Liver (tissue), 3 donors: ENCODE measurements at regions not wholly inside any gene's neighbourhood (a gene's known extent, or its start where the extent isn't known, plus 50 kb on each side); places are given as distances from the start of the nearest gene placed in this dataset.

Experiments used
- ATF3 ChIP-seq: IDR thresholded peaks from 2 replicates; pipeline ENCODE4 v1.6.1; 2016; ENCODE audit warnings: antibody characterized with exemption
- CTCF ChIP-seq: fragments of 150-350 bp; IDR thresholded peaks from 2 replicates; pipeline ENCODE4 v1.5.1; 2017; ENCODE audit warnings: improper control_type of control experiment, low read depth, low read length; ENCODE audit not compliant: missing input control
- GABPA ChIP-seq, 2 donors: IDR thresholded peaks in 1 of 2; conservative IDR thresholded peaks in 1 of 2; 2 replicates each; pipeline ENCODE4 v1.6.1; 2016; ENCODE audit warnings: antibody characterized with exemption in 2 of 2, mild to moderate bottlenecking in 1 of 2, moderate library complexity in 1 of 2
- HNF4G ChIP-seq: IDR thresholded peaks from 2 replicates; pipeline ENCODE4 v1.6.1; 2016; ENCODE audit warnings: antibody characterized with exemption
- JUND ChIP-seq, 2 donors: IDR thresholded peaks; 2 replicates each; pipeline ENCODE4 v1.6.1; 2016; ENCODE audit warnings: antibody characterized with exemption in 2 of 2
- REST ChIP-seq: IDR thresholded peaks from 2 replicates; pipeline ENCODE4 v1.6.1; 2016; ENCODE audit warnings: antibody characterized with exemption, mild to moderate bottlenecking
- RXRA ChIP-seq, 2 donors: IDR thresholded peaks; 2 replicates each; pipeline ENCODE4 v1.6.1; 2017 to 2018; ENCODE audit warnings: antibody characterized with exemption in 2 of 2, mild to moderate bottlenecking in 1 of 2
- SP1 ChIP-seq: IDR thresholded peaks from 2 replicates; pipeline ENCODE4 v1.6.1; 2018; ENCODE audit warnings: antibody characterized with exemption, mild to moderate bottlenecking
- TAF1 ChIP-seq: conservative IDR thresholded peaks from 2 replicates; pipeline ENCODE4 v1.6.1; 2016; ENCODE audit warnings: antibody characterized with exemption, mild to moderate bottlenecking
- donor health status: healthy.
- donor health status: healthy.

- TF ChIP-seq CTCF (no peak), ATF3 (no peak), REST (no peak), SP1 (no peak), HNF4G (no peak), TAF1 (no peak), JUND (IDR thresholded peaks at IDR 0.05) (no peak), RXRA (IDR thresholded peaks at IDR 0.05) (no peak), GABPA (IDR thresholded peaks at IDR 0.05 in 1 of 2, conservative IDR thresholded peaks at IDR 0.05 in 1 of 2) (no peak)
Observed at GRCh38 chr22:27315833-27316232, 485.7 kb downstream of the MN1 start.
